Amniotic epithelial cell (primary cell): ENCODE measurements at regions not wholly inside any gene's neighbourhood (a gene's known extent, or its start where the extent isn't known, plus 50 kb on each side); places are given as distances from the start of the nearest gene placed in this dataset.

ENCODE experiments used
- DNase-seq: peaks from one replicate; pipeline ENCODE4 v3.0.0-alpha.2; 2010; ENCODE audit warnings: low read depth

GRCh38 chr1:181430015-181430885 lies 53.1 kb upstream of the CACNA1E start:
- no peak for DNase-seq
